Endodermal cell (in vitro differentiated cells): ENCODE measurements at regions not wholly inside any gene's neighbourhood (a gene's known extent, or its start where the extent isn't known, plus 50 kb on each side); places are given as distances from the start of the nearest gene placed in this dataset.

Source experiments
- DNase-seq: peaks from one replicate; pipeline ENCODE4 v3.0.0-alpha.2; 2017
- H3K27ac ChIP-seq: 2 replicates; pipeline ENCODE4 v1.5.1; 2013; ENCODE audit warnings: mild to moderate bottlenecking, low read depth, low read length, moderate library complexity
- H3K27me3 ChIP-seq: 2 replicates; pipeline ENCODE4 v1.6.1; 2013; ENCODE audit warnings: mild to moderate bottlenecking, low read length, moderate library complexity; ENCODE audit not compliant: insufficient read depth, control insufficient read depth, poor library complexity, severe bottlenecking
- H3K36me3 ChIP-seq: 2 replicates; pipeline ENCODE4 v1.7.0; 2013; ENCODE audit warnings: mild to moderate bottlenecking, low read length, moderate library complexity; ENCODE audit not compliant: control insufficient read depth, insufficient read depth
- H3K4me1 ChIP-seq: one replicate; pipeline ENCODE4 v1.7.0; 2013; ENCODE audit warnings: low read length; ENCODE audit not compliant: control insufficient read depth, insufficient read depth
- H3K4me3 ChIP-seq: 2 replicates; pipeline ENCODE4 v1.5.1; 2013; ENCODE audit warnings: mild to moderate bottlenecking, low read length, moderate library complexity
- H3K9ac ChIP-seq: 2 replicates; pipeline ENCODE4 v1.6.1; 2013; ENCODE audit warnings: mild to moderate bottlenecking, low read length, moderate library complexity; ENCODE audit not compliant: poor library complexity, severe bottlenecking; ENCODE audit errors: extremely low read depth
- H3K9me3 ChIP-seq: 2 replicates; pipeline ENCODE4 v1.6.1; 2013; ENCODE audit warnings: mild to moderate bottlenecking, low read length, moderate library complexity; ENCODE audit not compliant: control insufficient read depth
- H3K27ac Mint-ChIP-seq: 2 replicates; pipeline ENCODE4 v1.8.0; 2020; ENCODE audit warnings: mixed read lengths
- H3K27me3 Mint-ChIP-seq: 2 replicates; pipeline ENCODE4 v1.8.0; 2021; ENCODE audit warnings: mild to moderate bottlenecking, mixed read lengths; ENCODE audit not compliant: insufficient read depth
- H3K36me3 Mint-ChIP-seq: 2 replicates; pipeline ENCODE4 v1.8.0; 2020; ENCODE audit warnings: low read depth, mixed read lengths
- H3K4me1 Mint-ChIP-seq: 2 replicates; pipeline ENCODE4 v1.8.0; 2020; ENCODE audit warnings: mixed read lengths
- H3K4me3 Mint-ChIP-seq: 2 replicates; pipeline ENCODE4 v1.8.0; 2020; ENCODE audit warnings: mild to moderate bottlenecking, moderate library complexity, mixed read lengths
- H3K9me3 Mint-ChIP-seq: 2 replicates; pipeline ENCODE4 v1.8.0; 2020; ENCODE audit warnings: mild to moderate bottlenecking, mixed read lengths
- WGBS, 2 experiments: methylation state at CpG; one replicate each; pipeline versions ENCODE4 v1.1.5 to v1.1.7; 2013; ENCODE audit warnings: missing lambda C conversion rate in 2 of 2, mixed read lengths in 1 of 2; ENCODE audit not compliant: insufficient coverage in 1 of 2, insufficient read length in 1 of 2; 5-methylcytosine and 5-hydroxymethylcytosine counted together
- TF ChIP-seq, protein P1 (sequence below): fragments of 200-600 bp; sonication (generic); conservative IDR thresholded peaks from 2 replicates; pipeline ENCODE4 v1.5.0; 2021; ENCODE audit warnings: antibody characterized with exemption, mild to moderate bottlenecking

DNA sequence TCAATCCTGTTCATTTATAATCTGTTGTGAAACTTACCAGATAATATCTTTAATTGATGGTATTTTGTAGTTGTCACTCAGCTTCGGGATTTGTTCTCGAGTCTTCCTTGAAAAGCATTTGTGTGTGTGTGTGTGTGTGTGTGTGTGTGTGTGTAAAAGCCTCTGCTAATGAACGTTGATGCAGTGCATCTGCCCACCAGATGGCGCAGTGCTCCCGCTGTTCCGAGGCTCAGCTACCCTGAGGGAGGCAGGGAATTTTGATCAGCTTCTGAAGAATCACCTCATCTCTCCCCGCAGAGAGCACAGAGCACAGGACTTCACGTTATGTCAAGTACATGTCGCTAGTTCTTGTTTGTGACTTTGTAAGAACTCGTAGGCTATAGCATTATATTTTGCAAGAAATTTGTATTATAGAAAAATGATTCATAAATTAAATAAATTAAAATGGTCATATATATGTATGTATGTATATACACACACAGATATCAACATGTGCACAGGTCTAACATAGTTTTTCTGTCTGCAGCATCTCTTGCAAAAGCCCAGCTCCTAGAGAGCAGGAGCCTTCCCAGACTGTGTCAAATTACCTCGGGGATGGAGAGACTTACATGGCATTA, 316.7 kb upstream of the IGFBP7 start:
- Mint-ChIP-seq H3K27me3 (peaks cover 3% of the 10 kb centered on the region), H3K4me1 (no peaks in the 10 kb centered on the region), H3K27ac (no peak overlapping the region), H3K4me3 (no peak overlapping the region), H3K36me3 (no peaks in the 10 kb centered on the region), H3K9me3 (peaks cover 16% of the 10 kb centered on the region)
- H3K27me3 ChIP-seq = no peaks in the 10 kb centered on the region
- no peaks in the 10 kb centered on the region for H3K4me1 ChIP-seq
- no peak overlapping the region for H3K27ac ChIP-seq
- peak; percentile 92 for DNase-seq
- no peaks in the 10 kb centered on the region for H3K36me3 ChIP-seq
- H3K9me3 ChIP-seq = peaks cover 22% of the 10 kb centered on the region
- H3K4me3 ChIP-seq = no peak overlapping the region
- TF ChIP-seq, protein P1, sequence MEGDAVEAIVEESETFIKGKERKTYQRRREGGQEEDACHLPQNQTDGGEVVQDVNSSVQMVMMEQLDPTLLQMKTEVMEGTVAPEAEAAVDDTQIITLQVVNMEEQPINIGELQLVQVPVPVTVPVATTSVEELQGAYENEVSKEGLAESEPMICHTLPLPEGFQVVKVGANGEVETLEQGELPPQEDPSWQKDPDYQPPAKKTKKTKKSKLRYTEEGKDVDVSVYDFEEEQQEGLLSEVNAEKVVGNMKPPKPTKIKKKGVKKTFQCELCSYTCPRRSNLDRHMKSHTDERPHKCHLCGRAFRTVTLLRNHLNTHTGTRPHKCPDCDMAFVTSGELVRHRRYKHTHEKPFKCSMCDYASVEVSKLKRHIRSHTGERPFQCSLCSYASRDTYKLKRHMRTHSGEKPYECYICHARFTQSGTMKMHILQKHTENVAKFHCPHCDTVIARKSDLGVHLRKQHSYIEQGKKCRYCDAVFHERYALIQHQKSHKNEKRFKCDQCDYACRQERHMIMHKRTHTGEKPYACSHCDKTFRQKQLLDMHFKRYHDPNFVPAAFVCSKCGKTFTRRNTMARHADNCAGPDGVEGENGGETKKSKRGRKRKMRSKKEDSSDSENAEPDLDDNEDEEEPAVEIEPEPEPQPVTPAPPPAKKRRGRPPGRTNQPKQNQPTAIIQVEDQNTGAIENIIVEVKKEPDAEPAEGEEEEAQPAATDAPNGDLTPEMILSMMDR = peak; percentile 85
- 22 to 53% methylated on average over 3 to 10 of the region's 11 CpGs for WGBS, 2 experiments
- no peak overlapping the region for H3K9ac ChIP-seq

DNA sequence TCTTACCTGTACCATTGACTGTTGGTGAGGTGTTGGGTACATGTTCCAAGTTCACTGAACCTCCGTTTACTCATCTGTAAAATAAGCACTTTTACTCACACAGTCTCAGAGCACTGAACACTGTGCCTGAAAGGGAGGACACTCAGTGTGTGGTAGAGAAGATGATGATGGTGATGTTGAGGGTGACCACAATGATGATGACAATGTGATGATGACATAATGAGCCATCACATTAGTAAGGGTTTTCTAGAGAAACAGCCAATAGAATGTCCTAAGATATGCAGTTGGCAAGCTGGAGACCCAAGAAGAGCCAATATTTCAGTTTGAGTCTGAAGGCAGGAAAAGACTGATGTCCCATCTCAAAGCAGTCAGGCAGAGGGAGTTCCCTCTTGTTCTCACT, 315.4 kb upstream of the IGFBP7 start:
- Mint-ChIP-seq H3K4me3 (no peak overlapping the region), H3K27ac (no peak overlapping the region), H3K9me3 (peaks cover 26% of the 10 kb centered on the region), H3K27me3 (peaks cover 3% of the 10 kb centered on the region), H3K4me1 (no peaks in the 10 kb centered on the region), H3K36me3 (peaks cover 2% of the 10 kb centered on the region)
- Histone ChIP-seq H3K36me3 (no peaks in the 10 kb centered on the region), H3K9ac (no peak overlapping the region), H3K9me3 (peaks cover 30% of the 10 kb centered on the region), H3K27ac (no peak overlapping the region), H3K27me3 (no peaks in the 10 kb centered on the region), H3K4me1 (no peaks in the 10 kb centered on the region), H3K4me3 (no peak overlapping the region)
- no CpG with 5 or more reads among the region's 1 CpG for WGBS, 2 experiments
- TF ChIP-seq, protein P1 = no peak
- DNase-seq = no peak

DNA sequence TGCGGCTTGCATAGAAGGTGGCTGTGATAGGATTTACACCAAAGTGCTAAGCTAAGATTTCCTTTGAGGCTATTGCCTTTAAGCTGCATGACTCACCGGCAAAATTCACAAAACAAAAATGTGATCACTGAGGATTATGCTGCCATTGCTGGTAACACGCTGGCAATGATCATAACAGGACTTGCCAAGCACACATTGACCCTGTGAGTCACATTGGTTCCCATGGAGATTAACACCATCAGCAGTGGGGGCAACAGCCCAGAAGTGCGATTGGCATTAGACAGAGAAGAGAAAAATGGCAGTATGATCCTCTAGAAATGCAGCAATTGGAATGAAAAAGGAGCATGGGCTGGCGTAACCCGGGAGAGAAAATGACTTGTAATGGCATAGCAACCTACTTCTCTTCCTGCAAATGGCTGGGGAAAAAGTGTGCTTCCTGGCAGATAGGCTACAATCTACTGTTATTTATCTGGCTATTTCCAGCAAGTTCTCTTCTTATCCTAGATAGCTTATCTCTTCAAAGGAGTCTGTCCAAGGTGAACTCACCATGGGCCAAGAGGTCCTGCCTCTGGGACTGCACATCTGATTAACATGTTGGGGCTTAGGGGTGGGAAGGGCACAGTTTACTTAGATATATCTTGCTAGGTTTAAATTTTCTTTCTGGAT, 314.2 kb upstream of the IGFBP7 start:
- Histone ChIP-seq H3K9me3 (peaks cover 30% of the 10 kb centered on the region), H3K9ac (no peak overlapping the region), H3K27ac (no peak overlapping the region), H3K27me3 (no peaks in the 10 kb centered on the region), H3K36me3 (no peaks in the 10 kb centered on the region), H3K4me1 (no peaks in the 10 kb centered on the region), H3K4me3 (no peak overlapping the region)
- TF ChIP-seq, protein P1 = no peak
- Mint-ChIP-seq H3K4me1 (no peaks in the 10 kb centered on the region), H3K36me3 (peaks cover 2% of the 10 kb centered on the region), H3K9me3 (peaks cover 26% of the 10 kb centered on the region), H3K4me3 (no peak overlapping the region), H3K27me3 (peaks cover 3% of the 10 kb centered on the region), H3K27ac (no peak overlapping the region)
- 94 to 95% methylated on average over 6 of the region's 6 CpGs for WGBS, 2 experiments
- DNase-seq = no peak
